GM18502 (cell line): ENCODE measurements at regions not wholly inside any gene's neighbourhood (a gene's known extent, or its start where the extent isn't known, plus 50 kb on each side); places are given as distances from the start of the nearest gene placed in this dataset.
"Not testable (repeated sequence)": the region's sequence is repeated elsewhere in the genome, so short reads cannot be mapped to it uniquely, and the experiment has no call there.

Experiments used
- ATAC-seq: cut with Tn5 transposase; IDR thresholded peaks from one replicate; pipeline ENCODE4 v1.9.1; 2021; ENCODE audit warnings: mild to moderate bottlenecking; ENCODE audit not compliant: unreplicated experiment, poor library complexity

- ATAC-seq = not testable (repeated sequence)
These were observed 51.7 kb downstream of the PPIAL4C start for GRCh38 chr1:149635290-149635899.

GRCh38 chr1:149636286-149637122 lies 52.9 kb downstream of the PPIAL4C start:
- peak; percentile 88 for ATAC-seq

- not testable (repeated sequence) for ATAC-seq
These were observed 54.8 kb downstream of the PPIAL4C start for GRCh38 chr1:149638481-149638880.

- not testable (repeated sequence) for ATAC-seq
These were observed 55.4 kb downstream of the PPIAL4C start for GRCh38 chr1:149638901-149639658.

- ATAC-seq = not testable (repeated sequence)
These were observed 57.5 kb downstream of the PPIAL4C start for GRCh38 chr1:149641179-149641578.

- not testable (repeated sequence) for ATAC-seq
These were observed 61.2 kb downstream of the PPIAL4C start for GRCh38 chr1:149644818-149645217.

- not testable (repeated sequence) for ATAC-seq
These were observed 62.8 kb downstream of the PPIAL4C start for GRCh38 chr1:149646360-149647017.

- not testable (repeated sequence) for ATAC-seq
These were observed 63.3 kb downstream of the PPIAL4C start for GRCh38 chr1:149647018-149647373.

- not testable (repeated sequence) for ATAC-seq
These were observed 74.1 kb downstream of the PPIAL4C start for GRCh38 chr1:149657750-149658149.

GRCh38 chr1:149658175-149658574 lies 74.5 kb downstream of the PPIAL4C start:
- ATAC-seq = not testable (repeated sequence)

GRCh38 chr1:149664624-149665023 lies 81.0 kb downstream of the PPIAL4C start:
- not testable (repeated sequence) for ATAC-seq

GRCh38 chr1:149665033-149665432 lies 81.4 kb downstream of the PPIAL4C start:
- not testable (repeated sequence) for ATAC-seq

GRCh38 chr1:149665528-149665927 lies 81.9 kb downstream of the PPIAL4C start:
- ATAC-seq = not testable (repeated sequence)

GRCh38 chr1:149673231-149673909 lies 89.7 kb downstream of the PPIAL4C start:
- not testable (repeated sequence) for ATAC-seq

- not testable (repeated sequence) for ATAC-seq
These were observed 91.3 kb downstream of the PPIAL4C start for GRCh38 chr1:149674921-149675320.

GRCh38 chr1:149677359-149677758 lies 93.7 kb downstream of the PPIAL4C start:
- not testable (repeated sequence) for ATAC-seq

GRCh38 chr1:149686593-149687238 lies 95.8 kb upstream of the FCGR1A start:
- ATAC-seq = peak; percentile 71

GRCh38 chr1:149691399-149691798 lies 91.1 kb upstream of the FCGR1A start:
- ATAC-seq = not testable (repeated sequence)
